ENCODE measurements at regions not wholly inside any gene's neighbourhood (a gene's known extent, or its start where the extent isn't known, plus 50 kb on each side); places are given as distances from the start of the nearest gene placed in this dataset.

- Histone ChIP-seq H4K20me1 (ENCODE audit: insufficient read depth) (no peaks in the 10 kb centered on the region), H3K4me3 (ENCODE audit: low read length) (no peak overlapping the region), H2AFZ (ENCODE audit: low read depth, low read length) (no peak overlapping the region), H3K9ac (ENCODE audit: low read length) (no peak overlapping the region), H3K79me2 (replicated peaks; ENCODE audit: insufficient read depth, low read length) (no peaks in the 10 kb centered on the region), H3K4me2 (ENCODE audit: low read length) (no peak overlapping the region), H3K27ac (ENCODE audit: low read length) (no peak overlapping the region), H3K9me2 (ENCODE audit: insufficient read depth, low read length) (no peaks in the 10 kb centered on the region), H3K27me3 (ENCODE audit: insufficient read depth, low read depth, low read length) (no peaks in the 10 kb centered on the region), H3F3A (ENCODE audit: insufficient read depth, low read length, poor library complexity, severe bottlenecking) (no peaks in the 10 kb centered on the region), H3K36me3 (ENCODE audit: insufficient read depth, low read length) (no peaks in the 10 kb centered on the region), H3K9me3 (ENCODE audit: low read length) (no peaks in the 10 kb centered on the region)
- TF ChIP-seq TAF1 (IDR thresholded peaks at IDR 0.05; ENCODE audit: low read depth) (no peak), EZH2 (IDR thresholded peaks at IDR 0.05; ENCODE audit: borderline replicate concordance, insufficient read depth, low read length, poor library complexity, severe bottlenecking) (no peak), EP300 (conservative IDR thresholded peaks at IDR 0.05; ENCODE audit: poor library complexity, severe bottlenecking) (no peak)
These were observed 456.1 kb upstream of the PROX1 start for GRCh38 chr1:213531369-213532310.

DNA sequence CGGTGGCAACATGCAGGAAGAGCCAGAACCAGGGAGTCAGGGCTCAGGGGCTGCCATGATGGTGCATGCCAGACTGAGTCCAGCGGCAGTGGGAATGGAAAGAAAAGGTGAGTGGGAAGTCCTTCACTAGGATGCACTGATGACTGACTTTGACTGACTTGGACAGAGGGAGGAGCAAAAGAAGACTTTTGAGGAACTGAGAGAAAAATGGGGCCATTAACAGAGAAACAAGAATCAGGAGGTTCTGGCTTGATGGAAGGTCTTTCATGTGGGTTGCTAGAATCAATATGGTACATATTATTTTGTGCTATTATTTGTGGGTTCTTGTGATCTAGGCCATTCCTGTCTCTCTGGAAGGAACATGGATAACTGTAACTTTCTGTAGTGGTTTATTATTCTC is 454.6 kb upstream of the PROX1 start:
- H2AFZ ChIP-seq (ENCODE audit: low read depth, low read length): no peak overlapping the region
- TF ChIP-seq SMC3 (conservative IDR thresholded peaks at IDR 0.05; ENCODE audit: poor library complexity) (no peak), EZH2 (IDR thresholded peaks at IDR 0.05; ENCODE audit: borderline replicate concordance, insufficient read depth, low read length, poor library complexity, severe bottlenecking) (no peak), TAF1 (IDR thresholded peaks at IDR 0.05; ENCODE audit: low read depth) (no peak), REST (IDR thresholded peaks at IDR 0.05; ENCODE audit: borderline replicate concordance) (no peak), EP300 (conservative IDR thresholded peaks at IDR 0.05; ENCODE audit: poor library complexity, severe bottlenecking) (no peak), MXI1 (conservative IDR thresholded peaks at IDR 0.05; ENCODE audit: poor library complexity, severe bottlenecking) (no peak), RAD21 (conservative IDR thresholded peaks at IDR 0.05) (no peak), POLR2AphosphoS5 (IDR thresholded peaks at IDR 0.05) (no peak)
- TF ChIP-seq, protein P1, sequence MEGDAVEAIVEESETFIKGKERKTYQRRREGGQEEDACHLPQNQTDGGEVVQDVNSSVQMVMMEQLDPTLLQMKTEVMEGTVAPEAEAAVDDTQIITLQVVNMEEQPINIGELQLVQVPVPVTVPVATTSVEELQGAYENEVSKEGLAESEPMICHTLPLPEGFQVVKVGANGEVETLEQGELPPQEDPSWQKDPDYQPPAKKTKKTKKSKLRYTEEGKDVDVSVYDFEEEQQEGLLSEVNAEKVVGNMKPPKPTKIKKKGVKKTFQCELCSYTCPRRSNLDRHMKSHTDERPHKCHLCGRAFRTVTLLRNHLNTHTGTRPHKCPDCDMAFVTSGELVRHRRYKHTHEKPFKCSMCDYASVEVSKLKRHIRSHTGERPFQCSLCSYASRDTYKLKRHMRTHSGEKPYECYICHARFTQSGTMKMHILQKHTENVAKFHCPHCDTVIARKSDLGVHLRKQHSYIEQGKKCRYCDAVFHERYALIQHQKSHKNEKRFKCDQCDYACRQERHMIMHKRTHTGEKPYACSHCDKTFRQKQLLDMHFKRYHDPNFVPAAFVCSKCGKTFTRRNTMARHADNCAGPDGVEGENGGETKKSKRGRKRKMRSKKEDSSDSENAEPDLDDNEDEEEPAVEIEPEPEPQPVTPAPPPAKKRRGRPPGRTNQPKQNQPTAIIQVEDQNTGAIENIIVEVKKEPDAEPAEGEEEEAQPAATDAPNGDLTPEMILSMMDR (IDR thresholded peaks at IDR 0.05; ENCODE audit: poor library complexity, severe bottlenecking): no peak
- no peaks in the 10 kb centered on the region for H3K36me3 ChIP-seq (ENCODE audit: insufficient read depth, low read length)

More for the DNA sequence above, 454.6 kb upstream of the PROX1 start:
- Histone ChIP-seq H3K79me2 (replicated peaks; ENCODE audit: insufficient read depth, low read length) (no peaks in the 10 kb centered on the region), H3K27me3 (ENCODE audit: insufficient read depth, low read depth, low read length) (no peaks in the 10 kb centered on the region), H3K9ac (ENCODE audit: low read length) (no peak overlapping the region), H3K9me2 (ENCODE audit: insufficient read depth, low read length) (no peaks in the 10 kb centered on the region), H4K20me1 (ENCODE audit: insufficient read depth) (no peaks in the 10 kb centered on the region), H3K27ac (ENCODE audit: low read length) (no peak overlapping the region), H3K4me3 (ENCODE audit: low read length) (no peak overlapping the region), H3K9me3 (ENCODE audit: low read length) (no peaks in the 10 kb centered on the region), H3F3A (ENCODE audit: insufficient read depth, low read length, poor library complexity, severe bottlenecking) (no peaks in the 10 kb centered on the region), H3K4me2 (ENCODE audit: low read length) (no peak overlapping the region)
